ENCODE measurements at regions not wholly inside any gene's neighbourhood (a gene's known extent, or its start where the extent isn't known, plus 50 kb on each side); places are given as distances from the start of the nearest gene placed in this dataset.
A peak's percentile ranks its signal among the peaks of the same experiment; 100 is the strongest.

DNA sequence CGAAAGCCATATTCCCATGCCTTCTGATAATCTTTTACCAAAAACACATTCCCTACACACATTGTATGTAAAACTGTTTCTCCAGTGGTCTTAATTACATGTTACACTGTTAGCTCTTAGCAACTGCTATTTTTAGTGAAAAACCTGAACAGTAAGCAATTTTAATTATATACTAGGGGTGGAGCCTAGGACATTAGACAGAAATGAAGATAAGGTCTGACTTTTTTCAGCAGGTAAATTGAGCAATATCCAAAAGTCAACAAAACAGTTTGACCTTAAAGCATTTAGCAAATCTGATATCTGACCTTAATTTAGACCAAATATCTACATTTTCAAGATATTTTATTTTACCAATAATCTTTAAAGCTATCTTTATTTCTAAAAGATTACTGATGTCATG lies 60.2 kb downstream of the PDE6H start:
- no peak for DNase-seq

GRCh38 chr12:15033641-15034040 lies 60.8 kb downstream of the PDE6H start:
- no peak for DNase-seq

DNA sequence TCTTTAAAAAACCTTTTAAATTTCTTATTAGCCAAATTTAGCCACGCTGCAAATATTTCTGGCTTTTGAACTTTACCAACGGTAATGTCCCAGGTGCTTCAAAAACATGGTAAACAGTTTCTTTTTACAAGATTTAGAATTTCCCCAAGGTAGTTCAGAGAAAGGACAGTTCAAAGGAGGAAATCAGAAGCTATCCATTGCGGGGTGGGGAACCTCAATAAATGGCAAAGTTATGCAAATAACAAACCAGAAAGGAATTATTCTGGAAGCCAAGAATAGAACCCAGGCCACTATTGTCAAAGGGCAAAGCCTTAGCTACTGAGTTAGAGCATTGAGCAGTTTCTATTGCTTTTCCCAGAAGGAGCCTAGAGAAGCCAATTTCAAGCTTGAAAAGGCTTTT lies 62.3 kb downstream of the PDE6H start:
- DNase-seq: no peak

GRCh38 chr12:15037091-15037687 lies 64.3 kb downstream of the PDE6H start:
- no peak for DNase-seq

GRCh38 chr12:15038137-15038536 lies 65.3 kb downstream of the PDE6H start:
- no peak for DNase-seq

GRCh38 chr12:15044471-15044870 lies 71.6 kb downstream of the PDE6H start:
- DNase-seq: no peak

- DNase-seq: no peak
These were observed 72.6 kb downstream of the PDE6H start for GRCh38 chr12:15045451-15045850.

- no peak for DNase-seq
These were observed 74.8 kb downstream of the PDE6H start for GRCh38 chr12:15047611-15048010.

DNA sequence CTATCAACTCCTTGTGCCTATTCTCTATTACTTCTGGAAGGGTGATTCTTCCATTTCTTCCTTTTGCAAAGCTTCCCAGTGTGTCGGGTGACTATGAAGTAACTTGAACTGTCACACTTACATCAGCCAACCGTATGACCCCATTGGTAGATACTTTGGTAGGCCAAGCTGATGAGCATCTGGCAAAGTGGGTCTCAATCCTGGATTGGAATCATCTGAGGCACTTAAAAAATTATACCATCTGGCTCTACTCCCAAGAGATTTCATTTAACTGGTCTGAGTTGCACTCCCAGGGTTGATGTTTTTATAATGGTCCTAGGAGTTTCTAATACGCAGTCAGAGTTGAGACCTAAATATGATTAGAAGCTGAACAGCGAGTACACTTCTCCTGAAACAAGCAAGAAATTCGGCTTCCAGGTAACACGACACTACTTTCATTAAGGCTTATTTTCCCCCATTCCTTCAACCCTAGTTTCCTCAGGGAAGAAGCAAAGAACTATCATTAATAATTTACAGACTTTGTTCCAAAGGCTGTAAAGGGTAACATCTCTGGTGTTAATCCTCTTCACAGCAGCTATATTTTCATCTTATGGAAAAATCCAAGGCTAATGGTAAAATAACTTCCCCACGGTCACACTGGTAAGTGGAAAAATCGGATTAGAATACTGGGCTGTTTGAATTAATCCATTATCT lies 76.8 kb downstream of the PDE6H start:
- no peak for DNase-seq

GRCh38 chr12:15050659-15051058 lies 77.8 kb downstream of the PDE6H start:
- peak; percentile 36 for DNase-seq

GRCh38 chr12:15052691-15053090 lies 79.8 kb downstream of the PDE6H start:
- DNase-seq: peak; percentile 59

DNA sequence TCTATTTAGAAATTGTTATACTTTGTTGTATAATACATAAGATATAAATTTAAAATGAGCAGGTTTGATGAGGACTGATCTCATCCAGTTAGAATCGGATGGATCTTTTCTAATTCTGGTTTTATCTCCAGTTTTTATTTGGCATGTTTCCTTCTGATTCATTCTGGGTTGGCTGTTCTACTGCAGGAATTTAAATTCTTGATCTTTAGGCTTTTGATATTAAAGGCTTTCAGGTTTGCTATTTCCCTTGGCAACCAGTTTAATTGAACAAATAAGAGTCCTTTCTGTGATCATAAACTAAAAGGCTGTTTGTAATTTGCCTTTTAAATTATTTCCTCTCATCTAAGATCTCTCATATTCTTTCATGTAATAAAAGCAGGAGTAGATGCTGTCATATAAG lies 83.4 kb downstream of the PDE6H start:
- DNase-seq: no peak
